Colonic mucosa (tissue), 4 donors: ENCODE measurements at regions not wholly inside any gene's neighbourhood (a gene's known extent, or its start where the extent isn't known, plus 50 kb on each side); places are given as distances from the start of the nearest gene placed in this dataset.

Source experiments
- DNase-seq: peaks from one replicate; pipeline ENCODE4 v3.0.0-alpha.2; 2020
- H3K27ac ChIP-seq: fragments of 200-600 bp; one replicate; pipeline ENCODE4 v1.8.0; 2021
- H3K27me3 ChIP-seq: fragments of 200-600 bp; one replicate; pipeline ENCODE4 v1.8.0; 2021
- H3K36me3 ChIP-seq: fragments of 200-600 bp; one replicate; pipeline ENCODE4 v1.8.0; 2021
- H3K4me1 ChIP-seq: fragments of 200-600 bp; one replicate; pipeline ENCODE4 v1.8.0; 2021; ENCODE audit warnings: mild to moderate bottlenecking
- H3K4me3 ChIP-seq: fragments of 200-600 bp; one replicate; pipeline ENCODE4 v1.8.0; 2021
- H3K9ac ChIP-seq, 2 donors: one replicate each; pipeline ENCODE4 v1.7.0; 2013; ENCODE audit warnings: control low read depth in 2 of 2, low read depth in 2 of 2, low read length in 2 of 2
- H3K9me3 ChIP-seq: fragments of 200-600 bp; one replicate; pipeline ENCODE4 v1.8.0; 2021
- CTCF ChIP-seq: fragments of 200-600 bp; IDR thresholded peaks from one replicate; pipeline ENCODE4 v1.8.0; 2022; ENCODE audit warnings: antibody characterized with exemption, mild to moderate bottlenecking
- intact Hi-C: fragments of 100-400 bp; cut with DNase I; formaldehyde crosslinking; loops from one replicate; pipeline ENCODE4 v1.14.1; 2022
- donor health status: healthy.
- donor health status: DM: no; HTN: no; CAD: no.
- donor health status: DM: no; HTN: no; CAD: no.

GRCh38 chr5:5584751-5585150, 162.3 kb downstream of the ICE1 start:
- no peak for DNase-seq
- Histone ChIP-seq H3K4me1 (no peaks in the 10 kb centered on the region), H3K4me3 (no peak overlapping the region), H3K27ac (no peak overlapping the region), H3K9ac (no peak overlapping the region), H3K36me3 (no peaks in the 10 kb centered on the region), H3K9me3 (no peaks in the 10 kb centered on the region), H3K27me3 (no peaks in the 10 kb centered on the region)
- intact Hi-C loops, result no loop called here
- no peak for TF ChIP-seq CTCF

- Histone ChIP-seq H3K27me3 (no peaks in the 10 kb centered on the region), H3K9me3 (no peaks in the 10 kb centered on the region), H3K9ac (no peak overlapping the region), H3K36me3 (no peaks in the 10 kb centered on the region), H3K4me3 (no peak overlapping the region), H3K4me1 (no peaks in the 10 kb centered on the region), H3K27ac (no peak overlapping the region)
- intact Hi-C loops, result no loop called here
- no peak for TF ChIP-seq CTCF
- no peak for DNase-seq
Observed at GRCh38 chr5:5584236-5584745, 161.8 kb downstream of the ICE1 start.

- Histone ChIP-seq H3K4me3 (no peak overlapping the region), H3K36me3 (no peaks in the 10 kb centered on the region), H3K4me1 (no peaks in the 10 kb centered on the region), H3K27ac (no peak overlapping the region), H3K9me3 (no peaks in the 10 kb centered on the region), H3K27me3 (no peaks in the 10 kb centered on the region), H3K9ac (no peak overlapping the region)
- no peak for DNase-seq
- intact Hi-C loops, result no loop called here
- no peak for TF ChIP-seq CTCF
Observed at GRCh38 chr5:5583832-5584231, 161.4 kb downstream of the ICE1 start.

GRCh38 chr5:5583023-5583765, 160.7 kb downstream of the ICE1 start:
- no peak for TF ChIP-seq CTCF

GRCh38 chr5:5581080-5581479, 158.6 kb downstream of the ICE1 start:
- no peaks in the 10 kb centered on the region for H3K27me3 ChIP-seq
- H3K36me3 ChIP-seq, result no peaks in the 10 kb centered on the region
- no peak overlapping the region for H3K27ac ChIP-seq
- TF ChIP-seq CTCF, result no peak
- H3K4me1 ChIP-seq, result no peaks in the 10 kb centered on the region
- no peak overlapping the region for H3K4me3 ChIP-seq
- H3K9ac ChIP-seq, result no peak overlapping the region
- DNase-seq, result no peak
- intact Hi-C loops, result no loop called here
- H3K9me3 ChIP-seq, result no peaks in the 10 kb centered on the region

More at GRCh38 chr5:5583023-5583765, 160.7 kb downstream of the ICE1 start:
- H3K4me1 ChIP-seq, result no peaks in the 10 kb centered on the region
- intact Hi-C loops, result no loop called here
- DNase-seq, result no peak
- H3K4me3 ChIP-seq, result no peak overlapping the region
- H3K27me3 ChIP-seq, result no peaks in the 10 kb centered on the region
- no peak overlapping the region for H3K27ac ChIP-seq
- no peaks in the 10 kb centered on the region for H3K36me3 ChIP-seq
- H3K9me3 ChIP-seq, result no peaks in the 10 kb centered on the region
- H3K9ac ChIP-seq, result no peak overlapping the region
